ENCODE measurements at regions not wholly inside any gene's neighbourhood (a gene's known extent, or its start where the extent isn't known, plus 50 kb on each side); places are given as distances from the start of the nearest gene placed in this dataset.

GRCh38 chr5:135648116-135648515 lies 69.3 kb upstream of the CXCL14 start:
- no peak for TF ChIP-seq CTCF (IDR thresholded peaks at IDR 0.05; ENCODE audit: unreplicated experiment)
- Mint-ChIP-seq H3K27me3 (ENCODE audit: insufficient read depth, unreplicated experiment) (no peaks in the 10 kb centered on the region), H3K4me1 (ENCODE audit: insufficient read depth, unreplicated experiment) (peaks cover 21% of the 10 kb centered on the region), H3K36me3 (ENCODE audit: insufficient read depth, unreplicated experiment) (peaks cover 4% of the 10 kb centered on the region), H3K9me3 (ENCODE audit: unreplicated experiment) (no peaks in the 10 kb centered on the region), H3K4me3 (ENCODE audit: unreplicated experiment) (no peak overlapping the region), H3K27ac (ENCODE audit: low read depth, unreplicated experiment) (no peak overlapping the region)
- DNase-seq (ENCODE audit: unreplicated experiment): no peak
- BruUV-seq (replicated peaks): no TSS peak
- intact Hi-C loops (cut with micrococcal nuclease): no loop called here
- ChIA-PET POLR2A (no interaction called here), CTCF (interaction anchor here (0.6 to 0.9 kb wide), 2 partner anchors 87 to 95 kb away, joined by 3 to 4 read pairs; no protein-coding TSS in a partner anchor)

- ChIA-PET CTCF (interaction anchor here (0.5 to 1.1 kb wide), 6 partner anchors 11 to 650 kb away, joined by 3 to 4 read pairs (median 3); no protein-coding TSS in a partner anchor), POLR2A (no interaction called here)
- peaks cover 24% of the 10 kb centered on the region for H3K27me3 Mint-ChIP-seq (ENCODE audit: insufficient read depth, unreplicated experiment)
- intact Hi-C loops (cut with micrococcal nuclease): no loop called here
- H3K4me1 Mint-ChIP-seq (ENCODE audit: insufficient read depth, unreplicated experiment): peaks cover 8% of the 10 kb centered on the region
- no peak overlapping the region for H3K4me3 Mint-ChIP-seq (ENCODE audit: unreplicated experiment)
- no peaks in the 10 kb centered on the region for H3K9me3 Mint-ChIP-seq (ENCODE audit: unreplicated experiment)
- no peak overlapping the region for H3K27ac Mint-ChIP-seq (ENCODE audit: low read depth, unreplicated experiment)
- DNase-seq (ENCODE audit: unreplicated experiment): peak; percentile 38
- H3K36me3 Mint-ChIP-seq (ENCODE audit: insufficient read depth, unreplicated experiment): no peaks in the 10 kb centered on the region
- TF ChIP-seq CTCF (IDR thresholded peaks at IDR 0.05; ENCODE audit: unreplicated experiment): no peak
- no TSS peak for BruUV-seq (replicated peaks)
These were observed 66.8 kb upstream of the CXCL14 start for GRCh38 chr5:135645336-135646180.

- peaks cover under 1% of the 10 kb centered on the region for H3K4me1 Mint-ChIP-seq (ENCODE audit: insufficient read depth, unreplicated experiment)
- ChIA-PET CTCF (interaction anchor here (0.7 to 1.3 kb wide), 4 partner anchors 11 to 186 kb away, joined by 3 to 4 read pairs (median 3); no protein-coding TSS in a partner anchor), POLR2A (no interaction called here)
- TF ChIP-seq CTCF (IDR thresholded peaks at IDR 0.05; ENCODE audit: unreplicated experiment): no peak
- H3K4me3 Mint-ChIP-seq (ENCODE audit: unreplicated experiment): no peak overlapping the region
- intact Hi-C loops (cut with micrococcal nuclease): no loop called here
- BruUV-seq (replicated peaks): no TSS peak
- H3K27me3 Mint-ChIP-seq (ENCODE audit: insufficient read depth, unreplicated experiment): peaks cover 32% of the 10 kb centered on the region
- no peaks in the 10 kb centered on the region for H3K9me3 Mint-ChIP-seq (ENCODE audit: unreplicated experiment)
- no peaks in the 10 kb centered on the region for H3K36me3 Mint-ChIP-seq (ENCODE audit: insufficient read depth, unreplicated experiment)
- DNase-seq (ENCODE audit: unreplicated experiment): no peak
- H3K27ac Mint-ChIP-seq (ENCODE audit: low read depth, unreplicated experiment): no peak overlapping the region
These were observed 66.0 kb upstream of the CXCL14 start for GRCh38 chr5:135644816-135645215.

GRCh38 chr5:135643881-135644766 lies 65.3 kb upstream of the CXCL14 start:
- no peaks in the 10 kb centered on the region for H3K4me1 Mint-ChIP-seq (ENCODE audit: insufficient read depth, unreplicated experiment)
- no peak for DNase-seq (ENCODE audit: unreplicated experiment)
- BruUV-seq (replicated peaks): no TSS peak
- H3K36me3 Mint-ChIP-seq (ENCODE audit: insufficient read depth, unreplicated experiment): no peaks in the 10 kb centered on the region
- H3K27ac Mint-ChIP-seq (ENCODE audit: low read depth, unreplicated experiment): no peak overlapping the region
- H3K4me3 Mint-ChIP-seq (ENCODE audit: unreplicated experiment): no peak overlapping the region
- CTCF ChIA-PET: interaction anchor here (0.9 to 1.6 kb wide), 3 partner anchors 13 to 186 kb away, joined by 3 to 6 read pairs (median 3); no protein-coding TSS in a partner anchor
- H3K9me3 Mint-ChIP-seq (ENCODE audit: unreplicated experiment): no peaks in the 10 kb centered on the region
- intact Hi-C loops (cut with micrococcal nuclease): no loop called here
- POLR2A ChIA-PET: interaction anchor here (0.9 kb wide), 1 partner anchor 13 kb away, joined by 3 read pairs; no protein-coding TSS in a partner anchor
- H3K27me3 Mint-ChIP-seq (ENCODE audit: insufficient read depth, unreplicated experiment): peaks cover 39% of the 10 kb centered on the region
- no peak for TF ChIP-seq CTCF (IDR thresholded peaks at IDR 0.05; ENCODE audit: unreplicated experiment)
